B cell (primary cell): ENCODE measurements at regions not wholly inside any gene's neighbourhood (a gene's known extent, or its start where the extent isn't known, plus 50 kb on each side); places are given as distances from the start of the nearest gene placed in this dataset.

ENCODE experiments used
- ATAC-seq: fragments of 200-7000 bp; cut with Tn5 transposase; one replicate; pipeline ENCODE4 v1.10.0; 2021; ENCODE audit warnings: low read depth, mild to moderate bottlenecking, moderate number of reproducible peaks, moderate library complexity
- CTCF ChIA-PET: fragments of 350-600 bp; sonication (Branson Sonifier 250); formaldehyde crosslinking; loops from one replicate; lab custom pipeline; 2021; ENCODE audit warnings: antibody characterized with exemption, inconsistent platforms; lab: Charles Lee
- POLR2A ChIA-PET: fragments of 350-600 bp; sonication (Branson Sonifier 250); formaldehyde crosslinking; loops from one replicate; lab custom pipeline; 2021; ENCODE audit warnings: antibody characterized with exemption; lab: Charles Lee
- DNase-seq: peaks from one replicate; pipeline ENCODE4 v3.0.0; 2013
- H2AFZ ChIP-seq: 2 replicates; pipeline ENCODE4 v1.6.1; 2012; ENCODE audit warnings: mild to moderate bottlenecking, low read depth, low read length; ENCODE audit not compliant: insufficient read depth, poor library complexity, severe bottlenecking
- H3K27ac ChIP-seq, 2 donors: 1 replicate in 1 of 2; 2 replicates in 1 of 2; pipeline ENCODE4 v1.5.1; 2012 to 2013; ENCODE audit warnings: low read length in 2 of 2, mild to moderate bottlenecking in 2 of 2, moderate library complexity in 1 of 2
- H3K27me3 ChIP-seq, 4 experiments: fragments of 200-600 bp in 1 of 4; sonication (generic) in 1 of 4; replicated peaks in 1 of 4; 1 replicate in 2 of 4; 2 replicates in 2 of 4; pipeline versions ENCODE4 v1.6.1 to v1.7.0; 2013 to 2016; ENCODE audit warnings: low read length in 3 of 4, mild to moderate bottlenecking in 2 of 4, mixed read lengths in 1 of 4, moderate library complexity in 1 of 4; ENCODE audit not compliant: insufficient read depth in 4 of 4, control insufficient read depth in 3 of 4; ENCODE audit errors: control extremely low read depth in 1 of 4
- H3K36me3 ChIP-seq, 2 experiments: replicated peaks in 1 of 2; 1 replicate in 1 of 2; 2 replicates in 1 of 2; pipeline versions ENCODE4 v1.6.1 to v1.7.1; 2013; ENCODE audit warnings: low read length in 1 of 2; ENCODE audit not compliant: insufficient read depth in 2 of 2, control insufficient read depth in 1 of 2; ENCODE audit errors: control extremely low read depth in 1 of 2, extremely low read depth in 1 of 2
- H3K4me1 ChIP-seq, 2 donors: fragments of 200-600 bp in 1 of 2; sonication (generic) in 1 of 2; 1 replicate in 1 of 2; 2 replicates in 1 of 2; pipeline versions ENCODE4 v1.5.1 to v1.6.1; 2013 to 2017; ENCODE audit warnings: low read length in 2 of 2; ENCODE audit not compliant: control insufficient read depth in 2 of 2, insufficient read depth in 2 of 2
- H3K4me2 ChIP-seq: replicated peaks from 2 replicates; pipeline ENCODE3; 2012; ENCODE audit warnings: mild to moderate bottlenecking, low read depth, low read length; ENCODE audit not compliant: poor library complexity, severe bottlenecking
- H3K4me3 ChIP-seq, 5 experiments: fragments of 200-600 bp in 1 of 5; sonication (generic) in 1 of 5; 1 replicate in 3 of 5; 2 replicates in 2 of 5; pipeline versions ENCODE4 v1.5.1 to v1.7.0; 2011 to 2016; ENCODE audit warnings: low read length in 4 of 5, mild to moderate bottlenecking in 4 of 5, low read depth in 2 of 5, control low read depth in 1 of 5, moderate library complexity in 1 of 5; ENCODE audit not compliant: insufficient read depth in 1 of 5; ENCODE audit errors: control extremely low read depth in 1 of 5, extremely low read depth in 1 of 5
- H3K79me2 ChIP-seq: fragments of 200-600 bp; sonication (generic); one replicate; pipeline ENCODE4 v1.6.0; 2016; ENCODE audit warnings: low read length; ENCODE audit not compliant: control insufficient read depth, insufficient read depth
- H3K9ac ChIP-seq: fragments of 200-600 bp; sonication (generic); 2 replicates; pipeline ENCODE4 v1.6.1; 2017; ENCODE audit warnings: mild to moderate bottlenecking, low read length, moderate library complexity
- H3K9me3 ChIP-seq, 3 donors: one replicate each; pipeline versions ENCODE4 v1.6.1 to v1.7.1; 2013; ENCODE audit warnings: low read length in 2 of 3; ENCODE audit not compliant: control insufficient read depth in 2 of 3, insufficient read depth in 1 of 3; ENCODE audit errors: control extremely low read depth in 1 of 3
- H4K20me1 ChIP-seq: 2 replicates; pipeline ENCODE4 v1.6.0; 2012; ENCODE audit warnings: mild to moderate bottlenecking, low read length; ENCODE audit not compliant: insufficient read depth, control insufficient read depth, poor library complexity, severe bottlenecking
- H3K27ac Mint-ChIP-seq: one replicate; pipeline ENCODE4 v1.8.0; 2021; ENCODE audit warnings: mixed read lengths
- H3K27me3 Mint-ChIP-seq: one replicate; pipeline ENCODE4 v1.8.0; 2021; ENCODE audit warnings: mixed read lengths
- H3K4me1 Mint-ChIP-seq: one replicate; pipeline ENCODE4 v1.8.0; 2021; ENCODE audit warnings: mixed read lengths
- H3K4me3 Mint-ChIP-seq: one replicate; pipeline ENCODE4 v1.8.0; 2021; ENCODE audit warnings: mixed read lengths
- H3K9me3 Mint-ChIP-seq: one replicate; pipeline ENCODE4 v1.8.0; 2022; ENCODE audit warnings: mixed read lengths; ENCODE audit not compliant: insufficient read depth
- CTCF ChIP-seq: fragments of 200-600 bp; IDR thresholded peaks from one replicate; pipeline ENCODE4 v1.8.0; 2022; ENCODE audit warnings: antibody characterized with exemption, mild to moderate bottlenecking
- EZH2 ChIP-seq: IDR thresholded peaks from 2 replicates; pipeline ENCODE4 v1.6.1; 2012; ENCODE audit warnings: borderline replicate concordance, low read depth, mild to moderate bottlenecking, moderate library complexity, low read length; ENCODE audit not compliant: insufficient read depth, poor library complexity, severe bottlenecking
- WGBS: methylation state at CpG from one replicate; pipeline ENCODE4 v1.1.5; 2013; ENCODE audit warnings: missing lambda C conversion rate; ENCODE audit not compliant: insufficient coverage; 5-methylcytosine and 5-hydroxymethylcytosine counted together
- intact Hi-C: fragments of 100-400 bp; cut with micrococcal nuclease; formaldehyde crosslinking; loops from one replicate; pipeline ENCODE4 v1.10.0; 2022

GRCh38 chr4:43126595-43126994, 234.1 kb downstream of the GRXCR1 start:
- H3K4me2 ChIP-seq: no peak overlapping the region
- no peak overlapping the region for H3K27ac ChIP-seq
- H3K9me3 ChIP-seq: no peaks in the 10 kb centered on the region
- TF ChIP-seq EZH2: no peak
- TF ChIP-seq CTCF: no peak
- H3K79me2 ChIP-seq: no peaks in the 10 kb centered on the region
- ATAC-seq (no peak), DNase-seq (no peak)
- ChIA-PET CTCF (no interaction called here), POLR2A (no interaction called here)
- Mint-ChIP-seq H3K27ac (no peak overlapping the region), H3K9me3 (no peaks in the 10 kb centered on the region), H3K4me3 (no peak overlapping the region), H3K27me3 (no peaks in the 10 kb centered on the region), H3K4me1 (no peaks in the 10 kb centered on the region)
- H3K9ac ChIP-seq: no peak overlapping the region
- H3K4me3 ChIP-seq: no peak overlapping the region
- H3K36me3 ChIP-seq: no peaks in the 10 kb centered on the region
- intact Hi-C loops: no loop called here
- H3K4me1 ChIP-seq: no peaks in the 10 kb centered on the region
- no peaks in the 10 kb centered on the region for H4K20me1 ChIP-seq
- no peaks in the 10 kb centered on the region for H3K27me3 ChIP-seq
- H2AFZ ChIP-seq: no peak overlapping the region

GRCh38 chr4:43130228-43131021, 237.9 kb downstream of the GRXCR1 start:
- Histone ChIP-seq H3K4me1 (no peaks in the 10 kb centered on the region), H3K9ac (no peak overlapping the region), H3K4me3 (no peak overlapping the region), H3K79me2 (no peaks in the 10 kb centered on the region), H4K20me1 (no peaks in the 10 kb centered on the region), H3K9me3 (no peaks in the 10 kb centered on the region), H3K27ac (no peak overlapping the region), H3K36me3 (no peaks in the 10 kb centered on the region), H3K4me2 (no peak overlapping the region), H3K27me3 (no peaks in the 10 kb centered on the region), H2AFZ (no peak overlapping the region)
- intact Hi-C loops: loop anchor here (5.0 kb wide), 2 partner anchors 647 to 1362 kb away; no protein-coding TSS in a partner anchor
- CTCF ChIA-PET: interaction anchor here (1.6 to 3.2 kb wide), 3 partner anchors 11 to 1499 kb away, joined by 5 to 23 read pairs (median 8); no protein-coding TSS in a partner anchor
- TF ChIP-seq CTCF: no peak
- no peak for TF ChIP-seq EZH2
- Mint-ChIP-seq H3K4me3 (no peak overlapping the region), H3K4me1 (peaks cover 1% of the 10 kb centered on the region), H3K9me3 (no peaks in the 10 kb centered on the region), H3K27me3 (no peaks in the 10 kb centered on the region), H3K27ac (no peak overlapping the region)
- no peak for DNase-seq
- WGBS: 84% methylated on average over 8 of the region's 11 CpGs
- ATAC-seq: no peak
- POLR2A ChIA-PET: no interaction called here
